ENCODE measurements at regions not wholly inside any gene's neighbourhood (a gene's known extent, or its start where the extent isn't known, plus 50 kb on each side); places are given as distances from the start of the nearest gene placed in this dataset.

DNA sequence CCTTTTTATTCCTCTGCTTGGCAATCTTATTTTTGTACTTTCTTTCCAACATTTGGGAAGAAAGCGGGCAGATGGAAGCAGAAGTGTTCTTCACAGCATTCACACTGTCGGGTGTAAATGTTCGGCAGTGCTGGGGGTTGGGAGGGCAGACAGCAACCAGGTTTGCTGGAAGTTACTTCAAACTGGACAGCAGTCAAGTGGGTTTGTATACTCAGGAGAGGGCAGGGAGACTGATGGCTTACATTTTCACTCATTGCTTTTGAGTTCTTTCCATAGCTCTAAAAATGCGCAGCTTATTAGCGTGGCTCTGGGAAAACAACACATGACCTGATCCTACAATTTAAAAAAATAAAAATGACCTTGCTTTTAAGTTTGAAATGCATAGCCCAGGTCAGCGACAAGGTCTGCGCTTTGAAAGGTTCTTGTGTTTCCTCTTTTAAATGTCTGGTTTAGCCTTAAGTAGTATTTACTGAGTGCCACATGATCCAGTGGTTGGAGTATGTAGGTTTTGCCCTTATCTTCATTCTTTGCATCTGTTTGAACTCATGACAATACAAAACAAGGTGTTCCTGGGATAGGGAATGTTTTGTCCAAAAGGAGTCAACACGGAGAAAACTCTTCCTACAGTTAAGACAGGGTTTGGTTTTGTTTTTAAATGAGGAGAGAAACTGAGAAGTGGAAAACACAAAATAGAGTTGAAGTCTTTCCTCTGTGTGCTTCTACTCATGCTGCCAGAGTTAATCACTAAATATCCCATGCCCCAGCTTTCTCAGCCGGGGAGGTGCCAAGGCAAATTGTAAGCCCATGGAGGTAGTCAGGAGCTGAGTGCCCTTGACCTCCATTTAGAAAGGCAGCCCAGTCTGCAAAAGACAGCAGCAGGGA, 132.7 kb upstream of the DMRT1 start (continued):
- no peak for TF ChIP-seq PRDM4 (CRISPR knock-in tag; IDR thresholded peaks at IDR 0.05; ENCODE audit: borderline replicate concordance)
- TF ChIP-seq SIX4 (CRISPR knock-in tag; IDR thresholded peaks at IDR 0.05): peak; percentile 64; the same call in 1 of the 2 replicates
- TF ChIP-seq HNF4A (CRISPR knock-in tag; IDR thresholded peaks at IDR 0.05): peak; percentile 67
- TF ChIP-seq ZNF260 (CRISPR knock-in tag; IDR thresholded peaks at IDR 0.05; ENCODE audit: borderline replicate concordance, low read depth): no peak
- TF ChIP-seq KDM5A (IDR thresholded peaks at IDR 0.05; ENCODE audit: borderline replicate concordance, low read length): no peak
- no peak for TF ChIP-seq ZFP62 (CRISPR knock-in tag; IDR thresholded peaks at IDR 0.05)
- TF ChIP-seq ZNF879 (CRISPR knock-in tag; IDR thresholded peaks at IDR 0.05): no peak
- TF ChIP-seq ZFAT (CRISPR knock-in tag; conservative IDR thresholded peaks at IDR 0.05): no peak
- no peak for TF ChIP-seq ZNF558 (CRISPR knock-in tag; IDR thresholded peaks at IDR 0.05; ENCODE audit: borderline replicate concordance)
- no peak for TF ChIP-seq ZNF350 (CRISPR knock-in tag; IDR thresholded peaks at IDR 0.05; ENCODE audit: borderline replicate concordance, low read depth)
- TF ChIP-seq SRF (IDR thresholded peaks at IDR 0.05; ENCODE audit: low read depth, low read length): no peak
- no peak for TF ChIP-seq TERF1 (CRISPR knock-in tag; IDR thresholded peaks at IDR 0.05)
- peak; percentile 48; the same call in 1 of the 2 replicates for TF ChIP-seq MEIS1 (CRISPR knock-in tag; IDR thresholded peaks at IDR 0.05; ENCODE audit: borderline replicate concordance)
- TF ChIP-seq KDM2A (CRISPR knock-in tag; IDR thresholded peaks at IDR 0.05; ENCODE audit: borderline replicate concordance, low read depth): peak; percentile 21; the same call in 1 of the 2 replicates
- peak; percentile 55; the same call in 1 of the 2 replicates for TF ChIP-seq KMT2A (CRISPR knock-in tag; IDR thresholded peaks at IDR 0.05)
- TF ChIP-seq, protein P1, sequence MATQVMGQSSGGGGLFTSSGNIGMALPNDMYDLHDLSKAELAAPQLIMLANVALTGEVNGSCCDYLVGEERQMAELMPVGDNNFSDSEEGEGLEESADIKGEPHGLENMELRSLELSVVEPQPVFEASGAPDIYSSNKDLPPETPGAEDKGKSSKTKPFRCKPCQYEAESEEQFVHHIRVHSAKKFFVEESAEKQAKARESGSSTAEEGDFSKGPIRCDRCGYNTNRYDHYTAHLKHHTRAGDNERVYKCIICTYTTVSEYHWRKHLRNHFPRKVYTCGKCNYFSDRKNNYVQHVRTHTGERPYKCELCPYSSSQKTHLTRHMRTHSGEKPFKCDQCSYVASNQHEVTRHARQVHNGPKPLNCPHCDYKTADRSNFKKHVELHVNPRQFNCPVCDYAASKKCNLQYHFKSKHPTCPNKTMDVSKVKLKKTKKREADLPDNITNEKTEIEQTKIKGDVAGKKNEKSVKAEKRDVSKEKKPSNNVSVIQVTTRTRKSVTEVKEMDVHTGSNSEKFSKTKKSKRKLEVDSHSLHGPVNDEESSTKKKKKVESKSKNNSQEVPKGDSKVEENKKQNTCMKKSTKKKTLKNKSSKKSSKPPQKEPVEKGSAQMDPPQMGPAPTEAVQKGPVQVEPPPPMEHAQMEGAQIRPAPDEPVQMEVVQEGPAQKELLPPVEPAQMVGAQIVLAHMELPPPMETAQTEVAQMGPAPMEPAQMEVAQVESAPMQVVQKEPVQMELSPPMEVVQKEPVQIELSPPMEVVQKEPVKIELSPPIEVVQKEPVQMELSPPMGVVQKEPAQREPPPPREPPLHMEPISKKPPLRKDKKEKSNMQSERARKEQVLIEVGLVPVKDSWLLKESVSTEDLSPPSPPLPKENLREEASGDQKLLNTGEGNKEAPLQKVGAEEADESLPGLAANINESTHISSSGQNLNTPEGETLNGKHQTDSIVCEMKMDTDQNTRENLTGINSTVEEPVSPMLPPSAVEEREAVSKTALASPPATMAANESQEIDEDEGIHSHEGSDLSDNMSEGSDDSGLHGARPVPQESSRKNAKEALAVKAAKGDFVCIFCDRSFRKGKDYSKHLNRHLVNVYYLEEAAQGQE (IDR thresholded peaks at IDR 0.05; ENCODE audit: borderline replicate concordance in 1 of 2, low read depth in 1 of 2, low read length in 2 of 2): no peak; a peak in 1 of 4 replicates
- peak; percentile 70; the same call in 1 of the 2 replicates for TF ChIP-seq TFAP4 (IDR thresholded peaks at IDR 0.05; ENCODE audit: borderline replicate concordance, low read depth)

All from HepG2 (cell line).